Epidermal melanocyte (primary cell): ENCODE measurements at regions not wholly inside any gene's neighbourhood (a gene's known extent, or its start where the extent isn't known, plus 50 kb on each side); places are given as distances from the start of the nearest gene placed in this dataset.
"Not testable (repeated sequence)": the region's sequence is repeated elsewhere in the genome, so short reads cannot be mapped to it uniquely, and the experiment has no call there.

ENCODE experiments used
- DNase-seq: peaks from one replicate; pipeline ENCODE4 v3.0.0; 2011; ENCODE audit warnings: low spot score; ENCODE audit not compliant: insufficient read length

DNA sequence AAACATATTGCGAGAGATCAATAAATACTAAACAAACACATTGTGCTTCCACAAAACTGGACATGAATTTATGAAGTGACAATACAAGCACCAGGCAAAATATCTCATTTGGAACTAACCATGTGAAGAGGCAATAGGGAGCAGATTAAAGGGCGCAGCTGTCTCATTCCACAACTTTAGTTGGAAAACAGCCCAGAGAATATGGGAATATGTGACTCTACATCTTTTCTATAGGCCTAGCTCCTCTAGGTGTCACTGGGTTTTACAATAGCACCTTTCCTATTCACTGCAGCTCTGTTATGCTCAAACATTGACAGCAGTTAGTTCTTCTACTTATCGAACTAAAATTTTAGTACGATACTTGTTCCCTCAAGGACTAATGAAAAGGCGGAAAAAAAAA is 866.3 kb upstream of the GBE1 start:
- no peak for DNase-seq

DNA sequence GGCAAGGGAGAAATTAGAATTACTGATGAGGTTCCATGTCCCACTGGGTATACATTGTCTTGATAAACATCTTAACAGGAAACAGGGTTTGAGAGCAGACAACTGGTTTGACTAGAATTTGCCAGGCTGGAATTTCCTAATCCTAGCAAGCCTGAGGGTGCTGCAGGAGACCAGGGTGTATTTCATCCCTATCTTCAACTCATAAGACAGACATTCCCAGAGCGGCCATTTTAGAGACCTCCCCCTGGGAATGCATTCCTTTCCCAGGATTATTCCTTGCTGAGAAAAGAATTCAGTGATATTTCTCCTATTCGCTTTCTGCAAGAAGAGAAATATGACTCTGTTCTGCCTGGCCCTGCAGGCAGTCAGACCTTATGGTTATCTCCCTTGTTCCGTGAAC is 859.3 kb upstream of the GBE1 start:
- DNase-seq = not testable (repeated sequence)

DNA sequence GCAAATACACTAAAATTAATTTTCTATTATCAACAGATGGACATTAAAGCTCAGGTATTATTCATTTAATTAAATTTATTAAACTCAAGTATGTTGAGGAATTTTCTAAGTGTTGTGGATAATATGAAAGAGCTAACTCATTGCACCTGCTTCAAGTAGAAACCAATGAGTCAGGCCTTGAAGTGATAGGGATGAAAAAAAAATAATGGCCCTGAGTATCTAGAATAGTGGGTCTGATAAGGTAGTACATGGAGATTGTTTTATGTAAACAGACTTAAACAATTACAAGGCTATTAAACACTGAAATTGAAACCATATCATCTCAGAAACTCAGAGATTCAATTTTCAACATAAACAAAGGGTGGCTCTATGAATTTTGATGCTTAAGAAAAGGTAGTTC is 857.1 kb upstream of the GBE1 start:
- DNase-seq = no peak

DNA sequence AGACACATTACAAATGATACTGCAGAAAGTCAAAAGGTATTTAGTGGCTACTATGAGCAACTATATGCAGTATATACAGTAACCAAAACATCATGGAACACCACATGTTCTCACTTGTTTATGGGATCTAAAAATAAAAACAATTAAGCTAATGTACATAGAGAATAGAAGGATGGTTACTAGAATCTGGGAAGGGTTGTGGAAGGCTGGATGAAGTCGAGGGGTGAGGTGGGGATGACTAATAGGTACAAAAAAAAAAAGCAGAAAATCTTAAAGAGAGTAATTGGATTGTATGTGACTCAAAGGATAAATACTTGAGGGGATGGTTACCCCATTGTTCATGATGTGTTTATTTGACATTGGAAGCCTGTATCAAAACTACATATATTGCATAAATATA is 848.8 kb upstream of the GBE1 start:
- no peak for DNase-seq

DNA sequence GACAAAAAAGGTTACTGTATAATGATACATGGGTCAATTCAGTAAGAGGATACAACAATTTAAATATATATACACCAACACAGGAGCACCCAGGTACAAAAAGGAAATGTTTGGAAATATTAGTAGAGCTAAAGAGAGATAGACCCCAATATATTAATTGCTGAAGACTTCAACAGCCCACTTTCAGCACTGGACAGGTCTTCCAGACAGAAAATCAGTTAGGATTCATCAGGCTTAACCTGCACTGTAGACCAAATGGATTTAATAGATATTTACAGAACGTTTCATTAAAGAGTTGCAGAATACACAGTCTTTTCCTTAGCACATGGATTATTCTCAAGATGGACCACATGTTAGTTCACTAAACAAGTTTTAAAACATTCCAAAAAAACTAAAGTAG is 845.9 kb upstream of the GBE1 start:
- DNase-seq = no peak

DNA sequence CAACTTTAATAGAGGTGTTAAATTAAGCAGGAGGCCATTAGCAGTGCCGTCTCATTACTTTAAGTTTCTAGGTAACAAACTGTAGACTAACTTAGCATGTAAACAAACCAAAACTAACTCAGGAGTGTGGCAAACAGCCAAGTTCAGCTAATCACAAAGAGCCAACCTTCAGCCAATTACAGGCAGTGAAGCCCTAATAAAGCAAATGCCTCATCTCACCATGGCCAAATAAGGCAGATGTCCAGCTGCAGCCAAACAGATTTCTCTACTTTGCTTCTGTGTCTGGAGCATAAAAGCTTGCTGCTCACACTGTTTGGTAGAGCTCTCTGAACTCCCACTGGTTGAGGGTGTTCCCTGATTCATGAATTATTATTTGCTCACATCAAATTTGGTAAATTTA is 835.4 kb upstream of the GBE1 start:
- DNase-seq = no peak

DNA sequence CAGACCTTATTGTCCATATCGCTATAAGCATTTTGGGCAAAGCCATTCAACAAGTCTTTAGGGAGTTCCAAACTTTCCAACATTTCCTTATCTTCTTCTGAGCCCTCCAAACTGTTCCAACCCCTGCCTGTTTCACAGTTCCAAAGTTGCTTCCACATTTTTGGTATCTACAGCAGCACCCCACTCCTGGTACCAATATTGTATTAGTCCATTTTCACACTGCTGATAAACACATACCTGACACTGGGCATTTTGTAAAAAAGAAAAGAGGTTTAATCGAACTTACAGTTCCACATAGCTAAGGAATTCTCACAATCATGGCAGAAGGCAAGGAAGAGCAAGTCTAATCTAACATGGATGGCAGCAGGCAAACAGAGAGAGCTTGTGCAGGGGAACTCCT is 834.1 kb upstream of the GBE1 start:
- no peak for DNase-seq

DNA sequence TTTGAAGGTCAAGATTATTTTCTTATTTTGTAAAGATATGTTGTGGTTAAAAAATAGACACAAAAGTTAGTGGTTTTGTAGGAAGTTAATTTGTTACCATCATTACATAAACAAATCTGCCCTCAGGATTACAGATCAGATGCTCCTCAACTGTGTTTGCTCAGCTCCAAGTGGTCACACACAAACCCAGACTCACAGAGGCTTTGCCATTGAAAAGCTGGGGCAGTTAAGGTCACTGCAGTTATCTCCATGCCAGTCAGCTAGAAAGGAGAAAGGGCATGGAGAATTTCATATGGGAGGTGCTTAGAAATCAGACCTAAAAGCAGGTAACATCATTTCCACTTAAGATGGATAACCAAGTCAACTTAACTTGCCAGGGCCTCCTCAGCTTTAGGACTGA is 825.7 kb upstream of the GBE1 start:
- no peak for DNase-seq

DNA sequence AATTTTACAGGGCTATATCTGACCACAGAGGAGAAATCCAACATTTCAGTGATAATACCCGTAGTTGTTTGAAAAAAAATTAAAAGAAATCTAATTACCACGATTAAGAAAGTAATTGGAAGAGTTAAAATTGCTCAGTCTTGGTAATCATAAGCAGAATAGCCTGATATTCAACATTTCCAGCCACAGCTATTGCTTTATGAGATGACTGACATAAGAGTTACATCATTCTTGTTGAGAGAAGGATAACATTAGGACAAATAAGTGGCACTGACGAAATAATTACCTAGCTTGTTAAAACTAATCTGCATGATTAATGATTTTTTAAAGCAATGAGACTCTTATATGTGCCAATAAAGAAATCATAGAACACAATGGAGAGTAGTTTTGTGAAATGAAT is 825.0 kb upstream of the GBE1 start:
- DNase-seq = no peak

DNA sequence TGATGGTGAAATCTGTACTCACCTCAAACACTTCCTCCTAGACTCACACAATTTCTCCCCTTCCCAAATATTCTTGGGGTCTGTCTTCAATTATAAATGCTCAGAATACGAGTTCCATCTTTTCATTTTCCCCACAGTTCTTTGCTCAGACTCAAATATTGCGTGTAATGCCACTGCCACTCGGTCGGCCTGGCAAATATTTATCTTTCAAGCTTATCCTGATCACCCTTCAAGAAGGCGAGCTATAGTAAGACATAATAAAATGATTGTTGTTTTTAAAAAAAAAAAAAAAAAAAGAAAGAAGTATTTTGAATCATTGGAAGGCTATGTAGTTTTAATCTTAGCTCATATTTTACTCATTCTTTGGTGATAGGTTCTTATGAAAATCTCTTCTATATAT is 824.6 kb upstream of the GBE1 start:
- not testable (repeated sequence) for DNase-seq

DNA sequence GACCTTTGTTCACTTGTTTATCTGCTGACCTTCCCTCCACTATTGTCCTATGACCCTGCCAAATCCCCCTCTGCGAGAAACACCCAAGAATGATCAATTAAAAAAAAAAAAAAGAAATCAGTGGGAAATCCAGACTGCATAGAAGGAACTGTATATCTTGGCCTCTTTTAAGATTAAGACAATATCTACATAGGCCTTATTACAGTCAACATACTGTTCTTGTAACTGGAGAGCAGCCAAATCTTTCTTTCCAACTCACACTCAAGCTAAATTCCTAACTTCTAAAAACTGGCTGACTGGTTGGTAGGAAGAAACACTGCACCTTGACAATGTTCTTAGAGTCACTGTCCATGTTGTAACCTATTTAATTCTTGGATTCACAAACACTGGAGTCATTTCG is 824.1 kb upstream of the GBE1 start:
- DNase-seq = not testable (repeated sequence)

DNA sequence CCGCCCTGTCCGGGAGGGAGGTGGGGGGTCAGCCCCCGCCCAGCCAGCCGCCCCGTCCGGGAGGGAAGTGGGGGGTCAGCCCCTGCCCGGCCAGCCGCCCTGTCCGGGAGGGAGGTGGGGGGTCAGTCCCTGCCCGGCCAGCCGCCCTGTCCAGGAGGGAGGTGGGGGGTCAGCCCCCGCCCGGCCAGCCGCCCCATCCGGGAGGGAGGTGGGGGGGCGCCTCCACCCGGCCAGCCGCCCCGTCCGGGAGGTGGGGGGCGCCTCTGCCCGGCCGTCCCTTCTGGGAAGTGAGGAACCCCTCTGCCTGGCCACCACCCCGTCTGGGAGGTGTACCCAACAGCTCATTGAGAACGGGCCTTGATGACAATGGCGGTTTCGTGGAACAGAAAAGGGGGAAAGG is 823.4 kb upstream of the GBE1 start:
- not testable (repeated sequence) for DNase-seq

DNA sequence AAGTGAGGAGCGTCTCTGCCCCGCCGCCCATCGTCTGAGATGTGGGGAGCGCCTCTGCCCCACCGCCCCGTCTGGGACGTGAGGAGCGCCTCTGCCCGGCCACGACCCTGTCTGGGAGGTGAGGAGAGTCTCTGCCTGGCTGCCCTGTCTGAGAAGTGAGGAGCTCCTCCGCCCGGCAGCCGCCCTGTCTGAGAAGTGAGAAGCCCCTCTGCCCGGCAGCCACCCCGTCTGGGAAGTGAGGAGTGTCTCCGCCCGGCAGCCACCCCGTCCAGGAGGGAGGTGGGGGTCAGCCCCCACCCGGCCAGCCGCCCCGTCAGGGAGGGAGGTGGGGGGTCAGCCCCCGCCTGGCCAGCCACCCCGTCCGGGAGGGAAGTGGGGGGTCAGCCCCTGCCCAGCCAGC is 823.0 kb upstream of the GBE1 start:
- not testable (repeated sequence) for DNase-seq

DNA sequence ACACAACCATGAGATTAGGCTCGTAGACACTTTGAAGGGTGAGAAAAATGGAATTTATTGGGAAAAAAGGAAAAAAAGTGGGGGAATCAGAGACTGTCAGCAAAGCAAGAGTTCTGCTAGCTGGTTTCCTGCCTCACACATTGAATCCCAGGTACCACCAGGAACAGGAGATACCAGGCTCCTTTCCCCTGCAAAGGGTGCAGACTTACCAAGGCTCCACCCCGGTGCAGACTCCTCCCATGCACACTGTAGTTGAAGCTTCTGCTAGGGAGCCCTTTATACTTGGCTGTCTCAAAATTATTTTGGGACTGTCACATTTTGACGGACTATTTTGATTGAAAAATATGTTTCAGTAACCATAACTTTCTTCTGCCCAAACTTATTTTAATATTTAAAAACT is 819.9 kb upstream of the GBE1 start:
- no peak for DNase-seq

DNA sequence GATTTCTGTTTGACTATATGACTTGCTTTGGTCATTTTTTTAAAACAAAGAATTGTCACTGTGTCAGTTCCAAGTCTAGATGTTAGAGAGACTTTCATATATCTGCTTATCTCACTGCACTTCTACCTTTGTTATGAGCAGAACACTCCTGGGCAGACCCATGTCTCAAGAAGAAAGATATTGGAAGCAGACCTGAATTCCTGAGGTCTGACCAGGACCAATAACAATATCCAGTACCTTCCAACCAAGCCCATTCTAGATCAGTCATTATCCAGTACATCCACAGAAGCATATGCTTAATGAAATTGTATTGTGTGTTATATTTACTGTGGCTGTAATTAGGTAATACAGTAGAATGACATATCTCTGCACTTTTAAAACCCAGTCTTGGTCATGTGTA is 811.3 kb upstream of the GBE1 start:
- DNase-seq = no peak

DNA sequence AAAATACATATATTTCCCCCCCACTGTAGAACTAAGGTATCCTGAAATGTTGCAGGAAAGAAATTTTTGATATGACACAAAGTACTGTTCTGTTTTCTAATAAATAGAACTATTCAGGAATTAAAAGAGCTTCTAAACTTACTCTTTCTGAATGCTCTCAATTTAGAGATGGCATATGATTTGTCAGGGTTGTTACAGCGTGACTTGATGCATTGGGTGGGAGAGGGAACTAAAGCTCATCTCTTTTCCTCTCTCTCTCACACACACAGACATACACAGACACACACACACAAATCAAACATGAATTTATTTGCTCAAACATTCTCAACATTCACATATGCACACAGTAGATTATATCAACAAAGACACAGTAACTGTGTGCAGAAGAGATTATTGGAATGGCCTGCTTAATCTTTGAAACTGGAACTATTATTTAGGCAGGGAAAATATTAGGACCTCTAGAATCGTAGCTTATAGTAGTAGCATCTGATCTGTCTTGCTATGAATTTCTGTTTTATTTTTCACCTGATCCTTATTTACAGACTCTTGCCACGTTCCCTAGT is 807.4 kb upstream of the GBE1 start:
- peak; percentile 22 for DNase-seq

DNA sequence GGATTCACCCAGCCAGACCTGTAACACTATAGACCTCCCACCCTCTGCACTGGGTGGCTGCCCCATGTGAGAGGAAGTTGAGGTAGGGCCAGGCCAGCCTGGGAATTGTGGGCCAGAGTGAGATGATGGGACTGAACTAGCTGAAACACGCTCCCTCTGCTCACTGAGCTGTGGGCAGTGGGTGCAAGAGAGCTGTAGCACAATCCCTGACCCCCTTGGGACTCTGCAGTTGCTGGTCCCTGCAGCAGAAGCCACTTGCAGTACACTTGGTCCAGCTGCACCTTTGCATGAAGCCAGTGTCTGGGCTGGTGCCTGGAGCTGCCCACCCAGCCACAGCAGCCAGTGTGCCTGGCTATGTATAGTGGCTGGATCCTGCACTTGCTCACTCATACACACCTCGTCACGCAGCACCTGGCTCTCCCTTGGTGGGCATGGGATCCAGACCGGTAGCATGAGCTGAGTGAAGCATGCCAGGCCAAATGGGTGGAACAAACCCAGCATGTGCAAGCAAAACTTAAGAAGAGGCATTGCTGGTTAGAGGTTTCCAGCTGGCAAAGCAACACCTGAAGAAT is 805.7 kb upstream of the GBE1 start:
- no peak for DNase-seq

DNA sequence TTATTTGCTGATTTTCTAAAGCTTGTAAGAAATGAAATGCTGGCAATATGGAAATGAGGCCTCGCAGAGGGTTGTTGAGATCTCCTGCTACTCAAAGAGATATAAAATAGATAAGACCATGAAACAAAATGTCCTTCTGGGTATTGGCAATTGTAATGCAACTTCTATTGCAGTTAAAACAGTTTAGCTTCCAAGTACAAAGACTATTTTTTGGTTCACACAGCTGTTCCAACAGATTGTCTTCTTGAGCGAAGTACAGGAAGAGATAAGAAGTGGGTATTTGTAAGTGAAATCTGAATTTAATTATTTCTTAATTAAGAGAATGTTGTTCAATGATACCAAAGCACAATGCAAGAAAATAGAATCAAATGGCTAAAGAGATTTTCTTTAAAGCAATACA is 801.5 kb upstream of the GBE1 start:
- no peak for DNase-seq

DNA sequence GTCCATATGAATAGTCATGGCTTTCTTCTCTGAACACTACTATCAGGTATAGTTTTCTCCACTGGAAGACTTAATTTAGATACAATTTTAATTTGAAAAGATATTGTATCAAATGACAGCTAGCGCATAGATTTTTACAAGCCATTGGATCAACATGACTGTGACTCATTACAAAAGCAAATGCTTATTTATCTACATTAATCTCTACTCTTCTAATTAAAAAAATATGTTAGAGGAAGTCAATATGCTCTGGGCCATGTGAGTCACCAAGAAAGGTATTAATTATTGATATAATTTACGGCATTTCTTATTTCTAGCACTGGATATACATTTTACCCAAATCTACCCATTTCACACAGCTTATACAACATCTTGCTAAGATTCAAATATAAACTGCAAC is 800.3 kb upstream of the GBE1 start:
- no peak for DNase-seq

DNA sequence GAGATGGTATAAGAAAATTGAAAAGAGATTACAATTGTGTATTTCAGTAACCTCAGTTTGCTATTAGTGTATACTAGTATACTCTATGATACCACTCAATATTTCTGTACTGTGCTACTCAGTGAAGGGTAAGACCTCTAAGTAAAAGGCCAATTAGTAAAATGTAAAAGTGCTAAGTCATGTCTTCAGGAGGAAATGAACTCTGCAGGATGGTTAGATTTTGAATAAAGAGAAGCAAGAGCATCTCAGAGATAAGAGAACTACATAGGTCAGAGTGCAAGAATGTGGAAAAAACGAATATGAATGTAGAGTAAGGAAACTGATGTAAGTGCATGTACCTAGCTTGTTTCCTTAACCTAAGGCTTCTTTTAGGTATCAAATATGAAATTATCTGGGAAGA is 796.6 kb upstream of the GBE1 start:
- no peak for DNase-seq

DNA sequence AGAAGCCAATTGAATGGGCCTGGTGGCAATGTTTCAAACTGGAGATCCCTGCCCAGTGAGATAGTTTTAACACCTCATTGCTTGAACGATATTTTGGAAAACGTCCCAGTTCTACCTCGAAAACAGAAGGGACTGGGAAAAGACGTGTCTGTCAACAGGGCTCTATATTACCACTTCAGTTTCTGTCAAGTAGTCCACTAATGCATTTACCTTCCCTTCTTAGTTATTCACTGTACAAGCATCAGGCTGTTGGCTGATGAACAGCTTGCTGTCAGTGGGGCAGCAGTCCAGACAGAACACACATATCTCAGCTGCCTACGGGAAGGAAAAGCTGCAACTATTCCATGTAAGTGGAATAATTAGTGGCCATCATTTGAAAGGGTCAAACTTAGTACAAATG is 794.7 kb upstream of the GBE1 start:
- DNase-seq = no peak

DNA sequence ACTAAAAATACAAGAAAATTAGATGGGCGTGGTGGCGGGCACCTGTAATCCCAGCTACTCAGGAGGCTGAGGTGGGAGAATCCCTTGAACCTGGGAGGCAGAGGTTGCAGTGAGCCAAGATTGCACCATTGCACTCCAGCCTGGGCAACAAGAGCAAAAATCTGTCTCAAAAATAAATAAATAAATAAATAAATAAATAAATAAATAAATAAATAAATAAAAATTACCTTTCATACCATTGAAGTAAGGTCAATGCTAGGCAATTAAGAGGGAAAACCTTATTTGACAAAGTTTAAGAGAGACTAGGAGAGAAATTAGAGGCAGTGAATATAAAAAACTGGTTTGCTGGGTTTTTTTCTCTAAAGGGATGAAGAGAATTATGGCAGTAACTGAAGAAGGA is 781.1 kb upstream of the GBE1 start:
- not testable (repeated sequence) for DNase-seq

DNA sequence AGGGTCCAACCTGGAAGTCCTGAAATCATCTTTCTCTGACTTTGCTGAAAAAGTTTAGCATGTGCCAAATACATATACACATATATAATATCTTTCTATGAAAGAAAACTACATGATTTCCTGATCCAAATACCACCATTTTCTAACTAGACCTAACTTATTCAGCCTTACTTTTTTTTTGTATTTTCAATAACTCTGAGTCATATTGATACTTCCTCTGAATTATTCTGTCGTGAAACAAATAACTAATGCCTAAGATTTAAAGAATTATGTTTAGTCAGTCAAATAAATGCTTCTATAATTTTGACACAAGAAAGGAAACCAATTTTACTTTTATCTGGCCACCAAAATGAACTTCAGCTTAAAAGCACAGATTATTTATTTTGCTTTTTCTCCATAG is 760.2 kb upstream of the GBE1 start:
- no peak for DNase-seq

DNA sequence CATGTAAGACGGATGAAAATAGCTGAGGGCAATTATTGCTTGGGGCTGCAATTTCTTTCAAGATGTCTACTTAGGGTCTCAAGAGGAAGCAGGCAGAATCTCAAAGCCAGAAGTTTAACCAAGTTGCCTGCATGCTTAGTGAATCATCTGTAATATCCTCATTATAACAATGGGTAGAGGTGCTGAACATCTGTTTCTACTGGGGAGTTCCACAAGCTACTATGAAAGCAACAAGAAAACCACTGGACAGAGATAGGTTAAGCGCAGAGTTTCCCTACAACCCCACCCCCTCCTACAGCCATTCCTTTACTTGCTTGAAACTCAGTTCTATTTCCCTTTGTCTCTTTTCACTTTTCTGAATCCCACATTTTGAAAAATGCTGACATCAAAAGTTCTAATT is 759.4 kb upstream of the GBE1 start:
- DNase-seq = no peak
